ENCODE measurements at regions not wholly inside any gene's neighbourhood (a gene's known extent, or its start where the extent isn't known, plus 50 kb on each side); places are given as distances from the start of the nearest gene placed in this dataset.
A peak's percentile ranks its signal among the peaks of the same experiment; 100 is the strongest.

GRCh38 chr13:23506807-23507291, 63.4 kb upstream of the TNFRSF19 start:
- no peak for TF ChIP-seq CTCF (IDR thresholded peaks at IDR 0.05)
- DNase-seq (ENCODE audit: low spot score) (no peak), ATAC-seq (ENCODE audit: low FRiP score) (no peak)

DNA sequence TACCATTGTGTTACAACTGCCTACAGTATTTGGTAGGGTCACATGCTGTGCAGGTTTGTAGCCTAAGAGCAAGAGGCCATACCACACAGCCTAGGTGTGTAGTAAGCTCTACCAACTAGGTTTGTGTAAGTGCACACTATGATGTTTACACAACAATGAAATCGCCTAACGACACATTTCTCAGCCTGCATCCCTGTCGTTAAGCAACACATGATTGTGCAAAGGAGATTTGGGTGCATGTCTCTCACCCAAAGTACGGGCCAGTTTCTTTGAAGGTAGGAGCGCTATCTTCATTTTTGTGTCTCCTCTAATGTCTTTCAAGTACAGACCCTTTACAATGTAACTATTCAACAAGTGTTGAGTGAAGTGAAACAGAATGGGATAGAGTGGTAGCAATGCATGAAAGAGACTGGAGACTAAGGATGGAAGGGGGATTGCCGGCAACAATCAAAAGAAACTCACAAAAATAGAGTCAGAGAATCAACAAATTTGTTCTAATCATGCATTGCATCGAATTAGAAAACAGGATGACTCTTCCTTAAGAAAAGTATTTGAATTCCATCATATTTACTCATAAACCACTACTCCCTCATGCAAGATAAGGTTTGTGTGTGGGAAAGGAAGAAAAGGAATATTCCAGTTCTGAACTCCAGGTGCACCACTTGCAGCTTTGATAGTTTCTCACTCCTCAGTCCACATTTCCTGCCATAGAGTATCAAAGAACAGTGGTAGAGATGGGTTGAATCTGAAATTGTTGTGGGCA, 60.2 kb upstream of the TNFRSF19 start:
- DNase-seq (ENCODE audit: low spot score) (no peak), ATAC-seq (ENCODE audit: low FRiP score) (no peak)
- TF ChIP-seq CTCF (IDR thresholded peaks at IDR 0.05), result no peak

DNA sequence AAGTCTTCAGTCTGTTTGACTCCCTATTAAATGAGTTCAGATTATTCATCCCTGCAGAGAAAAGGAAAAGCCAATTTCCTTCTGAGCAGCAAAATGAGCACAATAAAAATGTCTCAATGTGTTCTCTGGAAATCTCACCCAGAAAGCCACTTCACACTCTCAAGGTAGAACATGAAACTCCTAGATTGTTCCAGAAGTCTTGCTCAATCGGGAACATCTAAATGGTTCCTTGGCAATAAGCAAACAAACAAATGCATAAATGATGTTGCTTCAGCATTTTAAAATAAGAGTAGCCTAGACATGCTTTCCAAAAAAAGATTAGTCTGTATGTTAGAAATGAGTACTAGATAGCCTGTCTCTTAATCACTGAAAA, 59.7 kb upstream of the TNFRSF19 start:
- no peak for DNase-seq (ENCODE audit: low spot score)
- TF ChIP-seq CTCF (IDR thresholded peaks at IDR 0.05), result no peak
- peak; percentile 74 for ATAC-seq (ENCODE audit: low FRiP score)

DNA sequence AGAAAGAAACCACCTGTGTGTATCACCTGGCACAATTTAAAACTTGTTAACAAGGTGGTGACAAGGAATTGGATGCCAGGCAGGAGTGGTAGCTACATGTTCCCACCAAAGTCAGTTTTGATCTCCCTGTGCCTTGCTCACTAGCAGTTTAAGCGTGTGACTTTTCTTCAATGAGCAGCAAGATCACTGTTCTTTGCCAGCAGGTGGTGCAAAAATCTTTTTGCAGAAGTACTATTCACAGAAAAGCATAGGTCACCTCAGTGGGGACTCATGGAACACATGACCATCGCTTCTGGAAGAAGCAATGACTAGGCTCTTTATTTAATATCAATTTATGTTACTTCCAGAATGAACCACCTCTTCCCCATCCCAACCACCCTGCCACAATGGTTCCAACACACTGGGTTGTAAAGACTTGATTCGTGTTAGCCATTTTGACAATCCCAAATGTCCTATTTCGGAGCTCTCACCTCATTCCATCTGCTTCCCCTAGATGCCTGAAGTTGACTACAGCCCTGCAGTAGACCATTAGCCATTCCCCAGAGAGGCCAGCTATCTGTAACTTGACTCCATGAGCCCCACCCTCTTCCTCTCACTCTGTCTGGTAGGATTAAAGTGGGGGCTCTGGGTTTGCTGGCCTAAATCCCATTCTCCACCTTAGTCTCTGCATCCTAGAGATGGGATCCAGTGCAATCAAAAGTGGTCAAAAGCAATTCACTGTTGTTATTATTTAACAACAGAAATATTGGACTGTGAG, 59.1 kb upstream of the TNFRSF19 start:
- ATAC-seq (ENCODE audit: low FRiP score) (peak; percentile 14), DNase-seq (ENCODE audit: low spot score) (no peak)
- no peak for TF ChIP-seq CTCF (IDR thresholded peaks at IDR 0.05)

GRCh38 chr13:23512762-23513395, 57.3 kb upstream of the TNFRSF19 start:
- no peak for DNase-seq (ENCODE audit: low spot score)
- no peak for ATAC-seq (ENCODE audit: low FRiP score)
- TF ChIP-seq CTCF (IDR thresholded peaks at IDR 0.05), result no peak

GRCh38 chr13:23513455-23513854, 56.8 kb upstream of the TNFRSF19 start:
- no peak for ATAC-seq (ENCODE audit: low FRiP score)
- TF ChIP-seq CTCF (IDR thresholded peaks at IDR 0.05), result no peak
- no peak for DNase-seq (ENCODE audit: low spot score)

Data from omental fat pad (tissue), 3 donors.